ENCODE measurements at regions not wholly inside any gene's neighbourhood (a gene's known extent, or its start where the extent isn't known, plus 50 kb on each side); places are given as distances from the start of the nearest gene placed in this dataset.

DNA sequence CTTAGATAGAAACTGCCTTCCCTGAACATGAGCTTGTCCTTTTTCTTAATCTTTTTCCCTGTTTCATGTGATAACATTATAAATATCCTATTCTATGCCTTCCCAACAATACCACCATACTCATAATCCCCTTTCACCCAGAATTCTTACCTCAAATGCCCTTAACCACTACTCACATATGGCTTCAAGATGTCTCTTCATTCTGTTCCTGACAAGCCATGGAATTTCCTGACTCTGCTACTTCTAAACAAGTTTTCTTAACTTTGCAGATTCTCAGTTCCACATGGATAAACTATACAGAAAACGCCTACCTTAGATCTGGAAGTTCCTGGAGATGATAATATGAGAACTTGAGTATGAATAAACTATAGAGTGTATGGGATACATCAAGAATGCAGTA is 1217.8 kb downstream of the CDH8 start:
- Histone ChIP-seq H3K36me3 (no peaks in the 10 kb centered on the region), H3K27ac (no peak overlapping the region), H3K27me3 (no peaks in the 10 kb centered on the region), H3K4me3 (replicated peaks in 1 of 3) (no peak overlapping the region), H3K9me3 (no peaks in the 10 kb centered on the region), H3K4me1 (no peaks in the 10 kb centered on the region)
- no peak for DNase-seq
- no peak for TF ChIP-seq POLR2A (IDR thresholded peaks at IDR 0.05)
- TF ChIP-seq, protein P1, sequence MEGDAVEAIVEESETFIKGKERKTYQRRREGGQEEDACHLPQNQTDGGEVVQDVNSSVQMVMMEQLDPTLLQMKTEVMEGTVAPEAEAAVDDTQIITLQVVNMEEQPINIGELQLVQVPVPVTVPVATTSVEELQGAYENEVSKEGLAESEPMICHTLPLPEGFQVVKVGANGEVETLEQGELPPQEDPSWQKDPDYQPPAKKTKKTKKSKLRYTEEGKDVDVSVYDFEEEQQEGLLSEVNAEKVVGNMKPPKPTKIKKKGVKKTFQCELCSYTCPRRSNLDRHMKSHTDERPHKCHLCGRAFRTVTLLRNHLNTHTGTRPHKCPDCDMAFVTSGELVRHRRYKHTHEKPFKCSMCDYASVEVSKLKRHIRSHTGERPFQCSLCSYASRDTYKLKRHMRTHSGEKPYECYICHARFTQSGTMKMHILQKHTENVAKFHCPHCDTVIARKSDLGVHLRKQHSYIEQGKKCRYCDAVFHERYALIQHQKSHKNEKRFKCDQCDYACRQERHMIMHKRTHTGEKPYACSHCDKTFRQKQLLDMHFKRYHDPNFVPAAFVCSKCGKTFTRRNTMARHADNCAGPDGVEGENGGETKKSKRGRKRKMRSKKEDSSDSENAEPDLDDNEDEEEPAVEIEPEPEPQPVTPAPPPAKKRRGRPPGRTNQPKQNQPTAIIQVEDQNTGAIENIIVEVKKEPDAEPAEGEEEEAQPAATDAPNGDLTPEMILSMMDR (IDR thresholded peaks at IDR 0.05) = no peak
- 27 to 49% methylated on average over 1 of the region's 1 CpG for WGBS, 2 donors
- intact Hi-C loops (cut with DNase I) = no loop called here

DNA sequence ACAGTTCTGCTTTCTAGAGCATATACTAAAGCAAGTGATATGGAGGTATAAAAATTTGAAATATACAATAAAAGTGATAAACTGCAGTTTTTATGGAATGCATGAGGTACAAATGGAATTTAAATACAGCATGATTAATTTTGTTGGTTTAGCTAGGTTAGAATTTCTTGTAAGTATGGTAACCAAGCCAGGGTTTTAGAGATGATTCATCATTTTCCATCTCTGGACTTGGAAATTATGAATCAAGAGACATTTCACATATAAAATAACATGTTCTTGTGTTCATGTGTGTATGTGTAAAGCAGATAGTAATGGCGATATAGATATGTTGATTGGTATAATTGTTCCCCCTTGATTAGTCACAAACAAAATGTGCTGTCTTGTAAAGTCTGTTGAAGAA is 1219.8 kb downstream of the CDH8 start:
- Histone ChIP-seq H3K4me1 (no peaks in the 10 kb centered on the region), H3K36me3 (no peaks in the 10 kb centered on the region), H3K27ac (no peak overlapping the region), H3K27me3 (no peaks in the 10 kb centered on the region), H3K4me3 (replicated peaks in 1 of 3) (no peak overlapping the region), H3K9me3 (no peaks in the 10 kb centered on the region)
- no peak for DNase-seq
- TF ChIP-seq, protein P1 (IDR thresholded peaks at IDR 0.05) = no peak
- no peak for TF ChIP-seq POLR2A (IDR thresholded peaks at IDR 0.05)
- WGBS, 2 donors = 91 to 98% methylated on average over 1 of the region's 1 CpG
- intact Hi-C loops (cut with DNase I) = no loop called here

GRCh38 chr16:60815865-60816264 is 1220.4 kb downstream of the CDH8 start:
- Histone ChIP-seq H3K36me3 (no peaks in the 10 kb centered on the region), H3K4me3 (replicated peaks in 1 of 3) (no peak overlapping the region), H3K9me3 (no peaks in the 10 kb centered on the region), H3K27me3 (no peaks in the 10 kb centered on the region), H3K27ac (no peak overlapping the region), H3K4me1 (no peaks in the 10 kb centered on the region)
- intact Hi-C loops (cut with DNase I) = no loop called here
- WGBS, 2 donors = 65 to 83% methylated on average over 3 of the region's 3 CpGs
- TF ChIP-seq, protein P1 (IDR thresholded peaks at IDR 0.05) = no peak
- no peak for TF ChIP-seq POLR2A (IDR thresholded peaks at IDR 0.05)
- no peak for DNase-seq

DNA sequence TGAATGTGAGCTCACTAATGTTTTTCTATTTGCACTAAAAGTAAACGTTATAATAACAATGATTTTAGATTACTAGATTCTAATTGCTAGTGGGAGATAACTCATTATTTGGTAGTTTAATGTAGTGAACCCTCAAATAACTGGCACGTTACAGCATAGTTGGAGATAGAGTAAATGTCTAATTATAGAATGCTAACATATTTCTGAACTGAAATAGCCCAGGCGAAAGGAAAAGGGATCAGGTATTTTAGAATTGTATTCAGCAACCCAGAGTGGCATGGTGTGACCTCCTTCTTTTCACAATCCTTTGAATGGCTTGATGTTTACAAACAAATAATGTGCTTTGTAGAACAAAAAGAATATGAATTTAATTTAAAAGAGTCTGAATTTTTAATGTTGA is 1221.2 kb downstream of the CDH8 start:
- Histone ChIP-seq H3K36me3 (no peaks in the 10 kb centered on the region), H3K4me3 (replicated peaks in 1 of 3) (no peak overlapping the region), H3K27me3 (no peaks in the 10 kb centered on the region), H3K9me3 (no peaks in the 10 kb centered on the region), H3K27ac (no peak overlapping the region), H3K4me1 (no peaks in the 10 kb centered on the region)
- no peak for DNase-seq
- intact Hi-C loops (cut with DNase I) = no loop called here
- WGBS, 2 donors = 78 to 81% methylated on average over 3 of the region's 3 CpGs
- no peak for TF ChIP-seq POLR2A (IDR thresholded peaks at IDR 0.05)
- TF ChIP-seq, protein P1 (IDR thresholded peaks at IDR 0.05) = no peak

GRCh38 chr16:60811657-60812056 is 1224.6 kb downstream of the CDH8 start:
- intact Hi-C loops (cut with DNase I) = no loop called here
- H3K36me3 ChIP-seq = no peaks in the 10 kb centered on the region
- H3K4me3 ChIP-seq (replicated peaks in 1 of 3) = no peak overlapping the region
- no peak for TF ChIP-seq POLR2A (IDR thresholded peaks at IDR 0.05)
- H3K9me3 ChIP-seq = no peaks in the 10 kb centered on the region
- no peaks in the 10 kb centered on the region for H3K27me3 ChIP-seq
- DNase-seq = no peak
- H3K4me1 ChIP-seq = no peaks in the 10 kb centered on the region
- no peak overlapping the region for H3K27ac ChIP-seq

GRCh38 chr16:60811051-60811608 is 1225.1 kb downstream of the CDH8 start:
- Histone ChIP-seq H3K27ac (no peak overlapping the region), H3K4me3 (replicated peaks in 1 of 3) (no peak overlapping the region), H3K9me3 (no peaks in the 10 kb centered on the region), H3K36me3 (no peaks in the 10 kb centered on the region), H3K27me3 (no peaks in the 10 kb centered on the region), H3K4me1 (no peaks in the 10 kb centered on the region)
- WGBS, 2 donors = 67 to 79% methylated on average over 6 of the region's 6 CpGs
- DNase-seq = no peak
- intact Hi-C loops (cut with DNase I) = no loop called here
- TF ChIP-seq, protein P1 (IDR thresholded peaks at IDR 0.05) = no peak
- TF ChIP-seq POLR2A (IDR thresholded peaks at IDR 0.05) = no peak
